ENCODE measurements at regions not wholly inside any gene's neighbourhood (a gene's known extent, or its start where the extent isn't known, plus 50 kb on each side); places are given as distances from the start of the nearest gene placed in this dataset.
"Not testable (repeated sequence)": the region's sequence is repeated elsewhere in the genome, so short reads cannot be mapped to it uniquely, and the experiment has no call there.

DNA sequence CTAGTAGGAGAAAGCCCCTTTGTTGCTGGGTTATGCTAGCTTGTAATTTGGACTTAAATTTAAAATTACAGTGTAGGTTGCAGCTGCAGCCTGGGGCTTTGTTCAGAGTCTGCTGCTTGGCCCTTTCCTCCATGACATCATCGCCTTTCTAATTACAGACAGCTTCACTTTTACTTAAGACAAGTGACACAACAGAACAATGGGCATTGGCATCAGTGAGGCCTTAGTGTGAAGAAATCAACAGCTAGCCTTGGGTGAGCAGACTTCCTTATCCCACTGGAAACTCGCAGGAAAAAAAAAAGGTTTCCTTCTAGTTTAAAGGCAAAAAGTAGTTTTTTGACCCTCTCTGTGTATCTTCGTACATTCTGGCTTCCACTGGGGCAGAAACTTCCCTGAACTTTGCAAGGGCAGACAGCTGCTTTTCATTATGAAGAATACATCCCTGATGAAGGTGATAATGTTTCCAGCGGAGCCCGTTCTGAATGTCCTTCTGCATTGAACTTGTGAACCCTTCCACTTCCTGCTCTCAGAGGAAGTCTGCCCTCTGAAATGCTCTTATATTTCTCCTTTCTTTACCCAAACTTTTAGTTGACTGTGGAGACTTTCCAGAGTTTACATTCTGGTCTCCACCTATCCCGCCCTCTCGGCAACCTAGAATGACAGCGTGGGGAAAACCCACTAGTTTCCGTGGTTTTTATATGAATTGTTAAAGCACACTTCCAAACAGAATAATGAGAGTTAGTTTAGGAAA lies 123.2 kb upstream of the FAM9C start:
- H3K27ac ChIP-seq, result no peak overlapping the region
- TF ChIP-seq, protein P1, sequence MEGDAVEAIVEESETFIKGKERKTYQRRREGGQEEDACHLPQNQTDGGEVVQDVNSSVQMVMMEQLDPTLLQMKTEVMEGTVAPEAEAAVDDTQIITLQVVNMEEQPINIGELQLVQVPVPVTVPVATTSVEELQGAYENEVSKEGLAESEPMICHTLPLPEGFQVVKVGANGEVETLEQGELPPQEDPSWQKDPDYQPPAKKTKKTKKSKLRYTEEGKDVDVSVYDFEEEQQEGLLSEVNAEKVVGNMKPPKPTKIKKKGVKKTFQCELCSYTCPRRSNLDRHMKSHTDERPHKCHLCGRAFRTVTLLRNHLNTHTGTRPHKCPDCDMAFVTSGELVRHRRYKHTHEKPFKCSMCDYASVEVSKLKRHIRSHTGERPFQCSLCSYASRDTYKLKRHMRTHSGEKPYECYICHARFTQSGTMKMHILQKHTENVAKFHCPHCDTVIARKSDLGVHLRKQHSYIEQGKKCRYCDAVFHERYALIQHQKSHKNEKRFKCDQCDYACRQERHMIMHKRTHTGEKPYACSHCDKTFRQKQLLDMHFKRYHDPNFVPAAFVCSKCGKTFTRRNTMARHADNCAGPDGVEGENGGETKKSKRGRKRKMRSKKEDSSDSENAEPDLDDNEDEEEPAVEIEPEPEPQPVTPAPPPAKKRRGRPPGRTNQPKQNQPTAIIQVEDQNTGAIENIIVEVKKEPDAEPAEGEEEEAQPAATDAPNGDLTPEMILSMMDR (conservative IDR thresholded peaks at IDR 0.05; ENCODE audit: low read depth), result no peak
- ChIA-PET POLR2A (ENCODE audit: low non-redundant PET) (no interaction called here), CTCF (interaction anchor here (0.6 kb wide), 2 partner anchors 18 to 45 kb away, joined by 3 to 4 read pairs; no protein-coding TSS in a partner anchor)
- DNase-seq (ENCODE audit: low spot score), result no peak

DNA sequence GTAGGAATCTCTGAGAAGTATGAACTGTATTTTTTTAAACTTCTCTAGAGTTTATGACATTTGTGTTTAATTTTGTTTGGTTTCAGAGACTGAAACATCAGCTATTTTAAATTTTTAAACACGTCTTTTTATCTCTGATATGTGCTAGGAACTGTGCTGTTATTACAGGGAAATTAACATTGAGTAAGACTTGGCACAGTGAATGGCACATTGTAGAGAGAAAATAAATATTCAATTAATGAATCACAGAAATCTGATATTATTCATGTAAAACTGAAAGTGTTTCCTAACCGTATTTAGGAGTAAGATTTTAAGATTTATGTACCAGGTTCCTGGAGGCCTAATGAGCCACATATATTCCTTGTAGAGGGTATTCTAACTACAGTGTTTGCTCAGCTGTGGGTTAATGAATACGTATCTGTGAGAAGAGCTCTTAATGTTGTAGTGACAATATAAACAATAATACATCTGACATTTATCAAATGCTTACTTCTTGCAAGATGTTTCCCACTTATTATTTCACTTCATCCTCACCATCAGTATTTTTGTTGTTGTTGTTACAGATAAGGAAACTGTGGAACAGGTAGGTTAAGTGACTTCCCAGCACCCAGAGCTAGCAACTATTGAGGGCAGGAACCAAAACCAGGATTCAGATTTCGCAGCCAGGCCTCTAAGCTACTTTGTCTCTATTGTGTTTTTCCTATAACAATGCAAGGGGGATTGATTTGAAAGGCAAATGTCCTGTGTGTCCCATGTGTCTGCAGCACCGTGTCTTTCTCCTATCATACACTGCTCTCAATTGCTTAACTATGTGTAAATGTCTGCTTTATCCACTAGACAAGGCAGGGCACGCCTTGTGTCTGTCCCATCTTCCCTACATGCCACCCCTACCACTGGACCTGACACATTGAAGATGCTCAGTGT lies 121.1 kb upstream of the FAM9C start:
- DNase-seq (ENCODE audit: low spot score), result no peak
- POLR2A ChIA-PET (ENCODE audit: low non-redundant PET), result no interaction called here
- CTCF ChIA-PET, result interaction anchor here (1.1 kb wide), 1 partner anchor 206 kb away, joined by 3 read pairs; no protein-coding TSS in a partner anchor
- TF ChIP-seq, protein P1 (conservative IDR thresholded peaks at IDR 0.05; ENCODE audit: low read depth), result no peak
- no peak overlapping the region for H3K27ac ChIP-seq

- TF ChIP-seq, protein P1 (conservative IDR thresholded peaks at IDR 0.05; ENCODE audit: low read depth), result no peak
- ChIA-PET CTCF (interaction anchor here (0.5 to 1.1 kb wide), 2 partner anchors 13 to 205 kb away, joined by 3 read pairs; no protein-coding TSS in a partner anchor), POLR2A (ENCODE audit: low non-redundant PET) (no interaction called here)
- no peak for DNase-seq (ENCODE audit: low spot score)
- no peak overlapping the region for H3K27ac ChIP-seq
Observed at GRCh38 chrX:13164611-13165010, 120.2 kb upstream of the FAM9C start.

- TF ChIP-seq, protein P1 (conservative IDR thresholded peaks at IDR 0.05; ENCODE audit: low read depth), result no peak
- POLR2A ChIA-PET (ENCODE audit: low non-redundant PET), result no interaction called here
- no peak for DNase-seq (ENCODE audit: low spot score)
- H3K27ac ChIP-seq, result no peak overlapping the region
- CTCF ChIA-PET, result no interaction called here
Observed at GRCh38 chrX:13162772-13163410, 118.5 kb upstream of the FAM9C start.

DNA sequence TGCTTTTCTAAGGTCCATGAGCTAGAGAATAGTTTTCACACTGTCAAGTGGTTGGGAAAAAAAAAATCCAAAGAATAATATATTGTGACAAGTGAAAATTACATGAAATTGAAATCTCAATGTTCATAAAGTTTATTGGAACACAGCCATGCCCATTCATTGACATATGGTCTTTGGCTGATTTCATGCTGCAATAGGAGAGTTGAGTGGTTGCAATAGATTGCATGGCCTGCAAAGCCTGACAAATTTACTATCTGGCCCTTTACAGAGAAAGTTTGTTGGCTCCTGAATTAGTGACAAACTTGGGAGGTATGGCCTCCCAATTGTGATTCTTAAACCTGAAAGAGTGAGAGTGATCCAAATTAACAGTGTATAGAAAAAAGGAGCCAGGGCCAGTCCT lies 115.5 kb upstream of the FAM9C start:
- TF ChIP-seq, protein P1 (conservative IDR thresholded peaks at IDR 0.05; ENCODE audit: low read depth), result no peak

GRCh38 chrX:13158911-13159310 lies 114.5 kb upstream of the FAM9C start:
- CTCF ChIA-PET, result no interaction called here
- POLR2A ChIA-PET (ENCODE audit: low non-redundant PET), result no interaction called here
- H3K27ac ChIP-seq, result no peak overlapping the region
- TF ChIP-seq, protein P1 (conservative IDR thresholded peaks at IDR 0.05; ENCODE audit: low read depth), result no peak
- DNase-seq (ENCODE audit: low spot score), result no peak

More for the DNA sequence above, 115.5 kb upstream of the FAM9C start:
- CTCF ChIA-PET, result no interaction called here
- POLR2A ChIA-PET (ENCODE audit: low non-redundant PET), result no interaction called here
- no peak overlapping the region for H3K27ac ChIP-seq
- DNase-seq (ENCODE audit: low spot score), result no peak

DNA sequence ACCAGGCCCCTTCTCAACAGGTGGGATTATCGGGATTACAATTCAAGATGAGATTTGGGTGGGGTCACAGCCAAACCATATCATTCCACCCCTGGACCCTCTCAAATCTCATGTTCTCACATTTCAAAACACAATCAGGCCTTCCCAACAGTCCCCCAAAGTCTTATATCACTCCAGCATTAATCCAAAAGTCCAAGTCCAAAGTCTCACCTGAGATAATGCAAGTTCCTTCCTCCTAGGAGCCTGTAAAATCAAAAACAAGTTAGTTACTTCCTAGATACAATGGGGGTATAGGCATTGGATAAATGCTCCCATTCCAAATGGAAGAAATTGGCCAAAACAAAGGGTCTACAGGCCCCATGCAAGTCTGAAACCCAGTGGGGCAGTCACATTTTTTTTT lies 111.1 kb upstream of the FAM9C start:
- H3K27ac ChIP-seq; DNase-seq (ENCODE audit: low spot score); POLR2A ChIA-PET (ENCODE audit: low non-redundant PET): not testable (repeated sequence)
- CTCF ChIA-PET, result interaction anchor here (1.0 kb wide), 1 partner anchor 16 kb away, joined by 3 read pairs; no protein-coding TSS in a partner anchor
